A549 (cell line): ENCODE measurements at regions not wholly inside any gene's neighbourhood (a gene's known extent, or its start where the extent isn't known, plus 50 kb on each side); places are given as distances from the start of the nearest gene placed in this dataset.

Source experiments
- CEBPB ChIP-seq, 2 experiments: fragments of >200 bp in 1 of 2; sonication (Bioruptor Twin) in 1 of 2; formaldehyde crosslinking in 1 of 2; IDR thresholded peaks; 2 replicates each; pipeline ENCODE4 v1.6.1; 2012 to 2016
- EP300 ChIP-seq, 2 experiments: fragments of >200 bp; sonication (Bioruptor Twin); formaldehyde crosslinking; IDR thresholded peaks; 2 replicates in 1 of 2; 3 replicates in 1 of 2; pipeline ENCODE4 v1.6.1; 2016 to 2017
- HDAC2 ChIP-seq: fragments of 200-600 bp; sonication (generic); IDR thresholded peaks from 2 replicates; pipeline ENCODE4 v1.6.1; 2016
- KDM1A ChIP-seq: fragments of 200-600 bp; sonication (generic); IDR thresholded peaks from 2 replicates; pipeline ENCODE4 v1.6.1; 2016; ENCODE audit warnings: low read depth, mild to moderate bottlenecking
- POLR2A ChIP-seq: IDR thresholded peaks from 2 replicates; pipeline ENCODE4 v1.6.1; 2012; ENCODE audit warnings: mild to moderate bottlenecking, low read length
- RCOR1 ChIP-seq: fragments of 150-350 bp; IDR thresholded peaks from 2 replicates; pipeline ENCODE4 v1.6.1; 2014; ENCODE audit warnings: antibody characterized with exemption, low read length, low read depth
- RFX5 ChIP-seq: fragments of 450-650 bp; IDR thresholded peaks from 2 replicates; pipeline ENCODE4 v1.7.1; 2014; ENCODE audit warnings: antibody characterized with exemption, mild to moderate bottlenecking, moderate library complexity
- TP53 ChIP-seq: fragments of 250-450 bp; sonication (Bioruptor Pico); IDR thresholded peaks from 2 replicates; pipeline ENCODE4 v1.5.0; 2021; ENCODE audit warnings: mild to moderate bottlenecking, moderate library complexity
- TF ChIP-seq, protein P1 (sequence below): fragments of >200 bp; sonication (Bioruptor Twin); formaldehyde crosslinking; IDR thresholded peaks from 3 replicates; pipeline ENCODE4 v1.5.1; 2016

DNA sequence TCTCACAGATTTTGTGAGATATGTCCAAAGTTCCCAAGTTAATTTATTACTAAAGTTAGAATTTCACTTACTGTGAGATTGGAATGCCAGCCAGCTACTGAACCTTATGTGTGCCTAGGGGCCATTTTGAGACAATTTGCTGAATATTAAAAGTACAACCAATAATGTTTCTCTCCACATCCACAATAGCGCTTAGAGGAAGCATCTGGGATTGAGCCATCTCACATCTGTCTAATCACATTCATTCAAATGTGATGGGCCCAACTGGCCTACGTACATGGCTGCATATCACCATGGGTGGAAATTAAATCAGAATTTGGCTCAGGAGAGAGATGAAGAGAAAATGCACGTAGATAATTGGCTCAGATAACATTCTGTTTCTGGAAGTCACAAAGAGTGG lies 1294.0 kb downstream of the AACS start:
- TF ChIP-seq POLR2A (no peak), RFX5 (no peak), CEBPB (IDR thresholded peaks at IDR 0.05) (no peak), RCOR1 (no peak), KDM1A (no peak), HDAC2 (no peak), TP53 (CRISPR knock-in tag) (no peak), EP300 (IDR thresholded peaks at IDR 0.05) (no peak)
- TF ChIP-seq, protein P1, sequence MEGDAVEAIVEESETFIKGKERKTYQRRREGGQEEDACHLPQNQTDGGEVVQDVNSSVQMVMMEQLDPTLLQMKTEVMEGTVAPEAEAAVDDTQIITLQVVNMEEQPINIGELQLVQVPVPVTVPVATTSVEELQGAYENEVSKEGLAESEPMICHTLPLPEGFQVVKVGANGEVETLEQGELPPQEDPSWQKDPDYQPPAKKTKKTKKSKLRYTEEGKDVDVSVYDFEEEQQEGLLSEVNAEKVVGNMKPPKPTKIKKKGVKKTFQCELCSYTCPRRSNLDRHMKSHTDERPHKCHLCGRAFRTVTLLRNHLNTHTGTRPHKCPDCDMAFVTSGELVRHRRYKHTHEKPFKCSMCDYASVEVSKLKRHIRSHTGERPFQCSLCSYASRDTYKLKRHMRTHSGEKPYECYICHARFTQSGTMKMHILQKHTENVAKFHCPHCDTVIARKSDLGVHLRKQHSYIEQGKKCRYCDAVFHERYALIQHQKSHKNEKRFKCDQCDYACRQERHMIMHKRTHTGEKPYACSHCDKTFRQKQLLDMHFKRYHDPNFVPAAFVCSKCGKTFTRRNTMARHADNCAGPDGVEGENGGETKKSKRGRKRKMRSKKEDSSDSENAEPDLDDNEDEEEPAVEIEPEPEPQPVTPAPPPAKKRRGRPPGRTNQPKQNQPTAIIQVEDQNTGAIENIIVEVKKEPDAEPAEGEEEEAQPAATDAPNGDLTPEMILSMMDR, result no peak
